Uterus (tissue), 2 donors: ENCODE measurements at regions not wholly inside any gene's neighbourhood (a gene's known extent, or its start where the extent isn't known, plus 50 kb on each side); places are given as distances from the start of the nearest gene placed in this dataset.

Experiments used
- POLR2A ChIP-seq, 2 donors: fragments of 450-650 bp; IDR thresholded peaks; one replicate each; pipeline ENCODE4 v1.6.1; 2016; ENCODE audit warnings: antibody characterized with exemption in 2 of 2, mild to moderate bottlenecking in 1 of 2, moderate library complexity in 1 of 2
- TF ChIP-seq, protein P1 (sequence below), 4 experiments: fragments of 200-600 bp in 2 of 4; fragments of 450-650 bp in 2 of 4; sonication (generic) in 2 of 4; IDR thresholded peaks; one replicate each; pipeline ENCODE4 v1.5.1; 2016 to 2019; ENCODE audit warnings: antibody characterized with exemption in 4 of 4, mild to moderate bottlenecking in 2 of 4, moderate library complexity in 1 of 4

DNA sequence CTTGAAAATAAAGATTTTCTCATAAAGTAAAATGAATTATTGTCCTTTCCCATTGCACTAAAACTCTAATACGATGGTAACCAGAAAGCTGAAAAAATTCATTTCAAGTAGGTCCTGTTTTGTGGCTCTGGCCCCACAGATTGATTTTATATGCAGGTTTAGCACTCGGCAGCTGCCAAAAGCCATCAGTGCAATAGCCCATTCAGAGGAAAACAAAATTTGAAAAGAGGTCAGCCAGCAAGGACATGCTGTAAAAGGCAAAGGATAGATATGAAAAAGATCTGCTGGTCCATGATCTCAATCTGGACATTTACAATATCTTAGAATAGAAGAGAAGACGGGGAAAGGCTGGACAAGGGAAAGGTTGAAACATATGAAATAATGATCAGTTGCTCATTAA lies 414.8 kb upstream of the NOVA1 start:
- TF ChIP-seq POLR2A (IDR thresholded peaks at IDR 0.05) = no peak
- TF ChIP-seq, protein P1, sequence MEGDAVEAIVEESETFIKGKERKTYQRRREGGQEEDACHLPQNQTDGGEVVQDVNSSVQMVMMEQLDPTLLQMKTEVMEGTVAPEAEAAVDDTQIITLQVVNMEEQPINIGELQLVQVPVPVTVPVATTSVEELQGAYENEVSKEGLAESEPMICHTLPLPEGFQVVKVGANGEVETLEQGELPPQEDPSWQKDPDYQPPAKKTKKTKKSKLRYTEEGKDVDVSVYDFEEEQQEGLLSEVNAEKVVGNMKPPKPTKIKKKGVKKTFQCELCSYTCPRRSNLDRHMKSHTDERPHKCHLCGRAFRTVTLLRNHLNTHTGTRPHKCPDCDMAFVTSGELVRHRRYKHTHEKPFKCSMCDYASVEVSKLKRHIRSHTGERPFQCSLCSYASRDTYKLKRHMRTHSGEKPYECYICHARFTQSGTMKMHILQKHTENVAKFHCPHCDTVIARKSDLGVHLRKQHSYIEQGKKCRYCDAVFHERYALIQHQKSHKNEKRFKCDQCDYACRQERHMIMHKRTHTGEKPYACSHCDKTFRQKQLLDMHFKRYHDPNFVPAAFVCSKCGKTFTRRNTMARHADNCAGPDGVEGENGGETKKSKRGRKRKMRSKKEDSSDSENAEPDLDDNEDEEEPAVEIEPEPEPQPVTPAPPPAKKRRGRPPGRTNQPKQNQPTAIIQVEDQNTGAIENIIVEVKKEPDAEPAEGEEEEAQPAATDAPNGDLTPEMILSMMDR (IDR thresholded peaks at IDR 0.05) = no peak
